GM18861 (cell line): ENCODE measurements at regions not wholly inside any gene's neighbourhood (a gene's known extent, or its start where the extent isn't known, plus 50 kb on each side); places are given as distances from the start of the nearest gene placed in this dataset.
"Not testable (repeated sequence)": the region's sequence is repeated elsewhere in the genome, so short reads cannot be mapped to it uniquely, and the experiment has no call there.

Experiments
- ATAC-seq: cut with Tn5 transposase; IDR thresholded peaks from one replicate; pipeline ENCODE4 v1.9.1; 2021; ENCODE audit not compliant: unreplicated experiment

GRCh38 chr5:163941079-163941478 is 435.7 kb downstream of the MAT2B start:
- no peak for ATAC-seq

GRCh38 chr5:163943546-163943945 is 438.1 kb downstream of the MAT2B start:
- no peak for ATAC-seq

- ATAC-seq: no peak
Measured at GRCh38 chr5:163944738-163945137, 439.3 kb downstream of the MAT2B start.

DNA sequence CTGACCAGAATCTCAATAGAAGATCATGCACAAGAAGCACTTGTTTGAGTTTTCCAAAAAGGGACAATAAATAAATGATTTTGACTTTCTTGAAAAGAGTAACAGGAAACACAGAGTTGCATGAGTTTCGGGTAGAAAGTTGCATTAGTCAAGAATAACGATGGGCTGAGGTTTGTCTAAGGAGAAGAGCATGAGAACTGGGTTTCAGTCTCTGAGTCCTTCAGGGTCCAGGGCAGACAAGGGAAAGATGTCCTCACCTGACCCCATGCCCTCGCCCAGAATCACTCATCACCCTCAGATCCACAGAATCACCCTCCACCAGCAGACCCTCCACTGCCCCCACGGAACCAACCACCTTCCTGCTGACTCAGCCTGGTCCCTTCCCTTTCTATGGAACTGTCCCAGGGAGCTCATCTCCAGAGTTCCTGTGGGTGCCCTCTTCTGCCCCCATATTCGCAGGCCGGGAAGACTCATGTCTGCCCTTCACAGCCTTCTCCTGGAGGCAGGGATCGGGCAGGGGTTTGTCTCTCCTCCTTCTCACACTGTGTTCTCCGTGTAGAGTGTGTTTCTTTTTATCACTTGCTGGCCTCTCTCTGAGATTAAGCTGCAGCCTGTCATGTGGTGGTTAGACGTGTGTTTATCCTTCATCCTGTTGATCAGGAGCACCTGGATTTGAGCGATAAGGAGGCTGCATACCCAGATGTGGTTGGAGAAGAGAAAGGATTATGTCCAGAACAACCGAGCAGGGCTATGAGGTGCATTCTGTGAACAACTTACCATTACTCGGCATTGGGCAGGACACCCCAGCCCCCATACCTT is 442.6 kb downstream of the MAT2B start:
- ATAC-seq: no peak

DNA sequence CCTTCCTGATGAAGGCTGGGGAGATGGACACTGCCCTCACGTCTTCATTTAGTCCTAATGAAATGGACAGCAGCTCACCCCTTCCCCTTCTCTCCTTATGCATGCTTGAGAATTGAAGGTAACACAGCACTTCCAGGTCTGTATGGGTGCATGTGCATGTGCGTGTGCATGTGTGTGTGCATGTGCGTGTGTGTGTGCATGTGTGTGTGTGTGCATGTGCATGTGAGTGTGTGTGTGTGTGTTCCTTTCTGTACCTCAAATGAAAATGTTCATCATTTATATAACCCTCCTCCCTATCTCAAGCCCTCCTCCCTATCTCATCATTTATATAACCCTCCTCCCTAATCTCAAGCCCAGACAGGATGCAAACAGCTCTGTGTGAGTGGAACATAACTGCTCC is 444.8 kb downstream of the MAT2B start:
- no peak for ATAC-seq

- no peak for ATAC-seq
Measured at GRCh38 chr5:163951069-163951468, 445.6 kb downstream of the MAT2B start.

DNA sequence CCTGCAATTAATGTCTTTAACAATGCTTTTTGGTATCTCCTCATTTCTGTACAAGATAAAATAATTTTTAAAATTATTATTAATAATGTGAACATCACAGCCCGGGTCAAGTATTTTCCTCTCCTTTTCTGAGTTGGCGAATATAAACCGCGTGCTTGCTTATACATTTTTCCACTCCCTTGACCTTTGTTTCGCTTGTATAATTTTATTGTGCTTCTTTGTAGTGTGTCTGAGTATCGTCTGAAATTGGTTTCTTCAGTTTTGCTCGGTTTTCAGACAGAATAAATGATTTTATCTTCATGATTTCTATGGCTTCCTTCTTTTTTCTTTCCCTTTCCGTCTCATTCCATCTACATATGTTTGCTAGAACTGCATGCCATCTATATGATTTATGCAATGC is 448.5 kb downstream of the MAT2B start:
- ATAC-seq: no peak

- not testable (repeated sequence) for ATAC-seq
Measured at GRCh38 chr5:163961230-163961629, 455.8 kb downstream of the MAT2B start.

- ATAC-seq: no peak
Measured at GRCh38 chr5:163963881-163964280, 458.5 kb downstream of the MAT2B start.

- no peak for ATAC-seq
Measured at GRCh38 chr5:163964671-163965070, 459.3 kb downstream of the MAT2B start.

DNA sequence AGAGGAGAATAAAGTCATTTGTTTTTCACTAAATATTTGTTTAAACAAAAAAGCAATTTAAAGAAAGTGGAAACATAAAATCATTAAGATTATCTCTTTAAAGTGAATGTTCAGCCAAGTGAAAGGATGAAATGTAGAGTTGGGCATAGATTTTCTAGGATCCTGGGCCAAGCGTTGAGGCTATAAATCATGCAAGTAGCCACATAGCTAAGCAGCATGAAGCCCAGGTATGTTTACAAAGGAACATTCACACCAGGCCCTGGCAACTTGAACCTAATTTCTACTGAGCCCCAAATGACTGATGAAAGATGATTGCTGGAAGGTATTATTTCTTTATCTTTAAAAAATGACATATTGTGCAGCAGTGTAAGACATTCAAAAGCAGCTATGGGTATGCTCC is 461.8 kb downstream of the MAT2B start:
- ATAC-seq: no peak

DNA sequence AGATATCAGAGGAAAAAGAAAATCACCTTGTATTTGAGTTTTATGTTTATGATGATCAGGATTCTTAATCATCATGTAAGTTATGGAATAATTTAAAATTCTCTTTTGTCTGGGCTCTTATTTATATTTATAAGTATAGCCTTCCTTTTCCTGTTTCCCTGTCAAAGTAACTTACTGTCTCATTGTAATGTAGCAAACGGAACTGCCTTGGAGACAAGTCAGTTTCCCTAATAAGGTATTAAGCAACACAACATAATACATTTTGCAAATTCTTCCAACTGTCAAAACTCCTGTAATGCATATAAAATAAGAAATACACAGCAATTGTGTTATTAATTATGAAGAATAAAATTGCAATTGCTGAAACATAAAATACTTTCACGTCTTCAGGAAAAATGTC is 463.2 kb downstream of the MAT2B start:
- no peak for ATAC-seq

DNA sequence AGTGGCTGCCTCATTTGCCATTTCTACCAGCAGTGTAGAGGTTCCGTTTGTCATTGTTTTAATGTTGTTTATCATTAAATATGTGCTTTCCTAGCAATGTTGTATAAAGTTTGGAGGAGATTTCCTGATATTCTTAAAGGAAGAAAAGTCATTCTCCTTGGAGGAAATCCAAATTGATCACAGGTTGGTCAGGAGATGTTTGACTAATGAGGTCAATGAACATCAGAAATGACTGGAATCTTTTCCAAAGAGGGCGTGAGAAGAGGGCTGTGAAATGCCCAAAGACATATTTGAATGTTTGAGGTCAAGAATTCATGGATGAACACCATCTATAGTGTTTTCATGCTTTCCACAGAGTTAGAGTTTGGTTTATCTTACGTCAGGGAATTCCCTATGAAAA is 471.3 kb downstream of the MAT2B start:
- no peak for ATAC-seq

- ATAC-seq: peak; percentile 86
Measured at GRCh38 chr5:163978897-163979296, 473.5 kb downstream of the MAT2B start.

GRCh38 chr5:163988566-163988965 is 483.1 kb downstream of the MAT2B start:
- no peak for ATAC-seq

DNA sequence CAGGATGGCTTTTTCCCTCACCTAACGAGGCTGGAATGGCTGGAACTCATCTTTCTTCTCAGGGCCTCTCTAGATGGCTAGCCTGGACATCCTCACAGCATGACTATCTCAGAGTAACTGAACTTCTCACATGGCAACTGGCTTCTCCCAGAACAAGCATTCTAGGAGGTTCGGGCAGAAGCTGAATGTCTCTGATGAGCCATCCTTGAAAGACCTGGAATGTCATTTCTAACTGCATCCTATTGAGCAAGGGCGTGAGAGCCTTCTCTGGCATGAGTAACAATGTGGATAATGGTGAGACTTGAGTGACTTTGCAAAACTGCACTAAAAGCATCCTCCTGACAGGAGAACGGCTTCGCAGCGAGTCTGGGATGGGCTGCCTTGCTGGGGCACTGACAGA is 487.7 kb downstream of the MAT2B start:
- ATAC-seq: no peak

DNA sequence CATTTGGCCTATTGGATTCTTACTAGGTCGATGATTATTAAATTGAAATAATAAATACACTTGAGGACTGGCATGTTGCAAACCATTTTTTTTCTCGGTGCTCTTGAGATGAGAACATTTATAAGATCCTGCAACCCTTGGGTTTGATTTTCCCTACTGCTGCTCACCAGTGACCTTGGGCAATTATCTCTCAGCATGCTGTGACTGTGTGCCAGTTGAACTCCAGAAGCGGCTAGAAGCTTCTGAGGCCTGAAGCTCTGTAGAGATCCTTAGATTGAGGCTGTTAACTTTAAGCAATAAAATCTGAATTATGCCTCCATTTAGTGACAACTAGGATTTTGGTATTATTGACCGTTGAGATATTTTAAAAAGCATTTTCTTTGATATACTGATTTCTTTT is 489.8 kb downstream of the MAT2B start:
- no peak for ATAC-seq

GRCh38 chr5:163997965-163998364 is 492.5 kb downstream of the MAT2B start:
- no peak for ATAC-seq

DNA sequence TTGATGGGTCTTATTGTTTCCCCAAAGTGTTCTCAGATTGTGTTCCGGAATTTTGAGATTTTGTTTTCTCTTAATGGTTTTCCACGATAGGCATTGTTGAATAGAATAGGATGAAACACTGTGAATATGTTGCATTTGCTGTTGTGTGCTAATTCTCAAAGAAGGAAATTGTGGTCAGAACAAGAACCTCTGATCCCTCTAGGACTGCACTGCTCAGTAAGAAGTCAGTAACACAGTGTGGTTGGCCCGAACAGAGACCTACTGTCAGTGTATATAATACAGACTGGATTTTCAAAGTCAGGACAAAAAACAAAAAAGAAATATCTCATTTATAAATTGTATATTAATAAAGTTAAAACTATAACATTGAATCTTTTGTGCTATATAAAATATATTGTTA is 494.8 kb downstream of the MAT2B start:
- ATAC-seq: no peak

DNA sequence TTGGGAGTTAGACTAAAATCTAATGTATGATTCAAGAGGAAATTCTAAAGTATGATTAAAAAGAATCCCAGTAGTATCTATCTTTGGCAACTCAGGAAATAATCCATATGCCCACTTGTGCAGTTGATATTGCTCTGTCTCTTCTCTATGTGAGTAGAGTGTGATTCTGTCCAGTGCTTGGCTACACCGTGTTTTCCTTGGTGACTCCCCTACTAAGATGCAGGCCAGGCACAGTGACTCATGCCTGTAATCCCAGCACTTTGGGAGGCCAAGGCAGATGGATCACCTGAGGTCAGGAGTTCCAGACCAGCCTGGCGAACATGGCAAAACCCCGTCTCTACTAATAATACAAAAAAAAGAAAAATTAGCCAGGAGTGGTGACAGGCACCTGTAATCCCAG is 495.4 kb downstream of the MAT2B start:
- no peak for ATAC-seq

DNA sequence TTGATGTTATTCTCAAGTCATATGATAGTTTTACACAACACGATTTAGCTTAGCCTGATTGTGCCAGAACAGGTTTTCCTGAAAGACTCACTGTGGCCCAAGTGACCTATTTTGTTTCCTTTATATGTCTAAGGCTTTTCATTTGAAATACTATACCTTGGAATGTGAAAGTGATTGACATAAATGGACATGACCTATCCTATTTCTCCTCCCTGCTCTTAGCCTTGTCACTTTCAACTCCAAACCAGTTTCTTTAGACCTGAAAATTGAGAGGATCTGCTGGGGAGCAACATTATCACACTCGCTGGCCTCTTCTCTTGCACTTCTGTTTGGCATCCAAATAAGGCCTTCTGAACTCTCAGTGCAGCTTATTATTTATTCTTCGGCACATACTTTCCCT is 496.8 kb downstream of the MAT2B start:
- no peak for ATAC-seq

- ATAC-seq: no peak
Measured at GRCh38 chr5:164002628-164003027, 497.2 kb downstream of the MAT2B start.

GRCh38 chr5:164005071-164005470 is 499.7 kb downstream of the MAT2B start:
- ATAC-seq: no peak
